Kidney (tissue), 13 donors: ENCODE measurements at regions not wholly inside any gene's neighbourhood (a gene's known extent, or its start where the extent isn't known, plus 50 kb on each side); places are given as distances from the start of the nearest gene placed in this dataset.

Experiments used
- DNase-seq, 5 donors: peaks; one replicate each; pipeline ENCODE4 v3.0.0-alpha.2; 2013 to 2020
- FAIRE-seq: peaks from 2 replicates; lab custom pipeline; 2012; peaks lifted over from hg19 to GRCh38; lab: Jason Lieb, UNC
- H3K27ac ChIP-seq, 2 donors: one replicate each; pipeline ENCODE4 v1.7.0; 2013; ENCODE audit warnings: low read depth in 2 of 2, low read length in 2 of 2, inconsistent platforms in 1 of 2
- H3K27me3 ChIP-seq: one replicate; pipeline ENCODE4 v1.7.1; 2013; ENCODE audit warnings: low read length, inconsistent platforms; ENCODE audit not compliant: control insufficient read depth, insufficient read depth
- H3K36me3 ChIP-seq, 3 donors: one replicate each; pipeline versions ENCODE4 v1.7.0 to v1.7.1; 2013; ENCODE audit warnings: low read length in 3 of 3, control low read depth in 1 of 3, inconsistent platforms in 1 of 3; ENCODE audit not compliant: insufficient read depth in 3 of 3, control insufficient read depth in 2 of 3
- H3K4me1 ChIP-seq, 3 donors: one replicate each; pipeline versions ENCODE4 v1.7.0 to v1.7.1; 2013; ENCODE audit warnings: low read length in 3 of 3, inconsistent platforms in 1 of 3, low read depth in 1 of 3; ENCODE audit not compliant: control insufficient read depth in 2 of 3, insufficient read depth in 2 of 3
- H3K4me3 ChIP-seq, 3 donors: one replicate each; pipeline versions ENCODE4 v1.7.0 to v1.8.1; 2013; ENCODE audit warnings: low read length in 3 of 3, control low read depth in 1 of 3, inconsistent platforms in 1 of 3
- H3K9ac ChIP-seq, 3 donors: one replicate each; pipeline versions ENCODE4 v1.7.0 to v1.7.1; 2013; ENCODE audit warnings: low read length in 3 of 3, control low read depth in 1 of 3, inconsistent platforms in 1 of 3
- H3K9me3 ChIP-seq, 3 donors: one replicate each; pipeline versions ENCODE4 v1.7.0 to v1.7.1; 2013; ENCODE audit warnings: low read length in 3 of 3, control low read depth in 1 of 3, inconsistent platforms in 1 of 3; ENCODE audit not compliant: control insufficient read depth in 2 of 3, insufficient read depth in 1 of 3
- intact Hi-C: fragments of 100-400 bp; cut with DNase I; formaldehyde crosslinking; loops from one replicate; pipeline ENCODE4 v1.11.1; 2022
- TF ChIP-seq, protein P1 (sequence below): IDR thresholded peaks from 3 replicates; pipeline ENCODE4 v1.5.1; 2012; ENCODE audit warnings: mild to moderate bottlenecking, moderate library complexity, borderline replicate concordance; ENCODE audit not compliant: insufficient read depth; ENCODE audit errors: extremely low read depth
- donor health status: control.
- donor health status: control.
- donor health status: control.
- donor health status: control.
- donor health status: control.
- donor health status: DM: yes; HTN: yes; CAD: no.
- donor health status: Normal renal cell carcinoma (clear cell type).

DNA sequence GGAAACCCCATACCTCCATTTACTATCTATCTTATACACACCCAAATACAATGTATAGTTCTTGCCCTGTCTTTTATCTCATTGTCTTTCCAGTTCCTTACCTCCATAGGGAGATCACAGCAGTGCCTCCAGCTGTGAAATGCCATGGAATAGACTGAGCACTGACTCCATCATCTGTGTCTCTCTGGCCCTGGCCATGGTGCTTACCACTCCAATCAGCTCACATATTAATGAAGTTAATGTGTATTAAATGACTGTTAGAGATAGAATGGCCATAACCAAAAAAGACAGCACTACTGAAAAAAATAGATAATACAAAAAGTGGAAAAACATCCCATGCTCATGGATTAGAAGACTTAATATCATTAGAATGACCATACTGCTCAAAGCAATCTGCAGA is 240.4 kb upstream of the SOX21 start:
- H3K27me3 ChIP-seq = no peaks in the 10 kb centered on the region
- H3K9ac ChIP-seq = no peak overlapping the region
- FAIRE-seq (no peak), DNase-seq (no peak)
- no peaks in the 10 kb centered on the region for H3K36me3 ChIP-seq
- TF ChIP-seq, protein P1, sequence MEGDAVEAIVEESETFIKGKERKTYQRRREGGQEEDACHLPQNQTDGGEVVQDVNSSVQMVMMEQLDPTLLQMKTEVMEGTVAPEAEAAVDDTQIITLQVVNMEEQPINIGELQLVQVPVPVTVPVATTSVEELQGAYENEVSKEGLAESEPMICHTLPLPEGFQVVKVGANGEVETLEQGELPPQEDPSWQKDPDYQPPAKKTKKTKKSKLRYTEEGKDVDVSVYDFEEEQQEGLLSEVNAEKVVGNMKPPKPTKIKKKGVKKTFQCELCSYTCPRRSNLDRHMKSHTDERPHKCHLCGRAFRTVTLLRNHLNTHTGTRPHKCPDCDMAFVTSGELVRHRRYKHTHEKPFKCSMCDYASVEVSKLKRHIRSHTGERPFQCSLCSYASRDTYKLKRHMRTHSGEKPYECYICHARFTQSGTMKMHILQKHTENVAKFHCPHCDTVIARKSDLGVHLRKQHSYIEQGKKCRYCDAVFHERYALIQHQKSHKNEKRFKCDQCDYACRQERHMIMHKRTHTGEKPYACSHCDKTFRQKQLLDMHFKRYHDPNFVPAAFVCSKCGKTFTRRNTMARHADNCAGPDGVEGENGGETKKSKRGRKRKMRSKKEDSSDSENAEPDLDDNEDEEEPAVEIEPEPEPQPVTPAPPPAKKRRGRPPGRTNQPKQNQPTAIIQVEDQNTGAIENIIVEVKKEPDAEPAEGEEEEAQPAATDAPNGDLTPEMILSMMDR = no peak
- H3K27ac ChIP-seq = no peak overlapping the region
- H3K4me1 ChIP-seq = no peaks in the 10 kb centered on the region
- H3K4me3 ChIP-seq = no peak overlapping the region
- intact Hi-C loops = no loop called here
- H3K9me3 ChIP-seq = no peaks in the 10 kb centered on the region

DNA sequence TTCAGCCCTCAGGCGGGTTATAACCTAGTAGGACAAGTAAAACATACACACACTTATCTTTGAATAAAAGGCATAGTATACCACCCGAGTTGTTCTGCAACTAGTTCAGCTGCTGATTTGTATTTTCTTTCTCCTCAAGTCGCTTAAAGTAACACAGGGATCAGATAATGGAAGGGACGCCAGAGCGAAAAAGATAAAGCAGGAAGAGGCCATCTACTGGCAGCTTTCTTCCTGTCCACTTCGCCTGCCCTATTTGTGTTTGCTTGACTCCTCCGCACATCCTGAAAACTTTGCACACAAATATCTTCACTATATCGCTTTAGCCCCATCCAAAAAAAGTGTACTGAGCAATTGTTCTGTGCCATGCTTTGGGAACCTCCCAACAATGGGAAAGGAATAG is 238.0 kb upstream of the SOX21 start:
- intact Hi-C loops = no loop called here
- Histone ChIP-seq H3K36me3 (no peaks in the 10 kb centered on the region), H3K27me3 (no peaks in the 10 kb centered on the region), H3K4me1 (no peaks in the 10 kb centered on the region), H3K9ac (no peak overlapping the region), H3K4me3 (no peak overlapping the region), H3K27ac (no peak overlapping the region), H3K9me3 (no peaks in the 10 kb centered on the region)
- DNase-seq = peak in 1 of 5 donors; percentile 12
- TF ChIP-seq, protein P1 = no peak
- FAIRE-seq = no peak

DNA sequence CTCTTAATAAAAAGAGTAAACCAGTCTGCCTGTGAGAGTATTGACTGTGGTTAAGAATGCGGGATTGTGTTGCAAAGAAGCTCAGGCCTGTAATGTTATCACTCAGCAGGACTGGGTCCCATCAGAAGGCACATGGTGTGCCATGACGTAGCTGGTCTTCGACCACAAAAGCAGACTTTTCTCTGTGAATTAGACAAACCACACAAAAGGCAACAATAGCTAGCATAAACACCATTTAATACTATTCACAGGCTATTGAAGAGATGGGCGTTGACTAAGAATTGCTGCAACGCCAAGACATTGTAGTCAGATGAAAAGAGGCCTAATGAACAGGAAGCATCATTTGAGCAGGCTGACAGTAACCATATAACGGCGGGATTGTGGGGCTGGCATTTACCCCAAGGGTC is 235.6 kb upstream of the SOX21 start:
- intact Hi-C loops = no loop called here

More for the DNA sequence above, 235.6 kb upstream of the SOX21 start:
- Histone ChIP-seq H3K9me3 (no peaks in the 10 kb centered on the region), H3K9ac (no peak overlapping the region), H3K27me3 (no peaks in the 10 kb centered on the region), H3K4me1 (no peaks in the 10 kb centered on the region), H3K27ac (no peak overlapping the region), H3K4me3 (no peak overlapping the region), H3K36me3 (no peaks in the 10 kb centered on the region)
- FAIRE-seq = no peak
- TF ChIP-seq, protein P1 = no peak
- DNase-seq = no peak
